ENCODE measurements at regions not wholly inside any gene's neighbourhood (a gene's known extent, or its start where the extent isn't known, plus 50 kb on each side); places are given as distances from the start of the nearest gene placed in this dataset.
"Not testable (repeated sequence)": the region's sequence is repeated elsewhere in the genome, so short reads cannot be mapped to it uniquely, and the experiment has no call there.

GRCh38 chr9:28120184-28120583, 546.9 kb upstream of the C9orf72 start:
- DNase-seq, result no peak
- Mint-ChIP-seq H3K4me3 (no peak overlapping the region), H3K27me3 (no peaks in the 10 kb centered on the region), H3K27ac (no peak overlapping the region), H3K36me3 (ENCODE audit: low read depth) (no peaks in the 10 kb centered on the region), H3K4me1 (ENCODE audit: low read depth) (no peaks in the 10 kb centered on the region), H3K9me3 (peaks cover 2% of the 10 kb centered on the region)

GRCh38 chr9:28120626-28121025, 547.3 kb upstream of the C9orf72 start:
- Mint-ChIP-seq H3K9me3 (peaks cover 2% of the 10 kb centered on the region), H3K4me1 (ENCODE audit: low read depth) (no peaks in the 10 kb centered on the region), H3K27me3 (no peaks in the 10 kb centered on the region), H3K27ac (no peak overlapping the region), H3K4me3 (no peak overlapping the region), H3K36me3 (ENCODE audit: low read depth) (no peaks in the 10 kb centered on the region)
- no peak for DNase-seq

- H3K4me3 Mint-ChIP-seq, result no peak overlapping the region
- H3K27me3 Mint-ChIP-seq, result no peaks in the 10 kb centered on the region
Observed at GRCh38 chr9:28121366-28121765, 548.1 kb upstream of the C9orf72 start.

GRCh38 chr9:28124917-28125316, 551.6 kb upstream of the C9orf72 start:
- peaks cover 2% of the 10 kb centered on the region for H3K9me3 Mint-ChIP-seq
- H3K4me1 Mint-ChIP-seq (ENCODE audit: low read depth), result no peaks in the 10 kb centered on the region
- H3K36me3 Mint-ChIP-seq (ENCODE audit: low read depth), result no peaks in the 10 kb centered on the region
- H3K27ac Mint-ChIP-seq, result no peak overlapping the region
- no peaks in the 10 kb centered on the region for H3K27me3 Mint-ChIP-seq
- no peak for DNase-seq
- no peak overlapping the region for H3K4me3 Mint-ChIP-seq

More at GRCh38 chr9:28121366-28121765, 548.1 kb upstream of the C9orf72 start:
- H3K4me1 Mint-ChIP-seq (ENCODE audit: low read depth), result no peaks in the 10 kb centered on the region
- no peak for DNase-seq
- peaks cover 2% of the 10 kb centered on the region for H3K9me3 Mint-ChIP-seq
- no peak overlapping the region for H3K27ac Mint-ChIP-seq
- no peaks in the 10 kb centered on the region for H3K36me3 Mint-ChIP-seq (ENCODE audit: low read depth)

- Mint-ChIP-seq H3K4me1 (ENCODE audit: low read depth) (no peaks in the 10 kb centered on the region), H3K4me3 (no peak overlapping the region), H3K27ac (no peak overlapping the region), H3K36me3 (ENCODE audit: low read depth) (no peaks in the 10 kb centered on the region), H3K9me3 (peaks cover 2% of the 10 kb centered on the region), H3K27me3 (no peaks in the 10 kb centered on the region)
- DNase-seq, result no peak
Observed at GRCh38 chr9:28127101-28127500, 553.8 kb upstream of the C9orf72 start.

GRCh38 chr9:28134446-28134976, 561.2 kb upstream of the C9orf72 start:
- Mint-ChIP-seq H3K27me3 (no peaks in the 10 kb centered on the region), H3K36me3 (ENCODE audit: low read depth) (no peaks in the 10 kb centered on the region), H3K27ac (no peak overlapping the region), H3K9me3 (no peaks in the 10 kb centered on the region), H3K4me3 (no peak overlapping the region), H3K4me1 (ENCODE audit: low read depth) (no peaks in the 10 kb centered on the region)
- no peak for DNase-seq

- no peaks in the 10 kb centered on the region for H3K27me3 Mint-ChIP-seq
- no peaks in the 10 kb centered on the region for H3K9me3 Mint-ChIP-seq
- no peak overlapping the region for H3K27ac Mint-ChIP-seq
- H3K36me3 Mint-ChIP-seq (ENCODE audit: low read depth), result no peaks in the 10 kb centered on the region
- H3K4me3 Mint-ChIP-seq, result no peak overlapping the region
- H3K4me1 Mint-ChIP-seq (ENCODE audit: low read depth), result no peaks in the 10 kb centered on the region
- DNase-seq, result no peak
Observed at GRCh38 chr9:28135549-28135948, 562.3 kb upstream of the C9orf72 start.

- no peaks in the 10 kb centered on the region for H3K27me3 Mint-ChIP-seq
- no peak overlapping the region for H3K27ac Mint-ChIP-seq
- H3K4me3 Mint-ChIP-seq, result no peak overlapping the region
- H3K36me3 Mint-ChIP-seq (ENCODE audit: low read depth), result no peaks in the 10 kb centered on the region
- no peaks in the 10 kb centered on the region for H3K9me3 Mint-ChIP-seq
- no peak for DNase-seq
- no peaks in the 10 kb centered on the region for H3K4me1 Mint-ChIP-seq (ENCODE audit: low read depth)
Observed at GRCh38 chr9:28136113-28136512, 562.8 kb upstream of the C9orf72 start.

GRCh38 chr9:28147430-28147829, 574.1 kb upstream of the C9orf72 start:
- H3K4me1 Mint-ChIP-seq (ENCODE audit: low read depth); DNase-seq; H3K4me3 Mint-ChIP-seq; H3K9me3 Mint-ChIP-seq; H3K27ac Mint-ChIP-seq; H3K36me3 Mint-ChIP-seq (ENCODE audit: low read depth); H3K27me3 Mint-ChIP-seq: not testable (repeated sequence)

GRCh38 chr9:28147923-28148597, 574.8 kb upstream of the C9orf72 start:
- DNase-seq; H3K36me3 Mint-ChIP-seq (ENCODE audit: low read depth); H3K4me1 Mint-ChIP-seq (ENCODE audit: low read depth); H3K4me3 Mint-ChIP-seq; H3K9me3 Mint-ChIP-seq; H3K27me3 Mint-ChIP-seq; H3K27ac Mint-ChIP-seq: not testable (repeated sequence)

GRCh38 chr9:28149361-28150050, 576.2 kb upstream of the C9orf72 start:
- H3K36me3 Mint-ChIP-seq (ENCODE audit: low read depth); H3K9me3 Mint-ChIP-seq; H3K4me1 Mint-ChIP-seq (ENCODE audit: low read depth); H3K27ac Mint-ChIP-seq; DNase-seq; H3K4me3 Mint-ChIP-seq; H3K27me3 Mint-ChIP-seq: not testable (repeated sequence)

GRCh38 chr9:28155067-28155466, 581.8 kb upstream of the C9orf72 start:
- no peak for DNase-seq
- H3K36me3 Mint-ChIP-seq (ENCODE audit: low read depth), result no peaks in the 10 kb centered on the region
- no peak overlapping the region for H3K27ac Mint-ChIP-seq
- no peak overlapping the region for H3K4me3 Mint-ChIP-seq
- no peaks in the 10 kb centered on the region for H3K27me3 Mint-ChIP-seq
- H3K4me1 Mint-ChIP-seq (ENCODE audit: low read depth), result no peaks in the 10 kb centered on the region
- peaks cover 4% of the 10 kb centered on the region for H3K9me3 Mint-ChIP-seq

GRCh38 chr9:28155671-28156070, 582.4 kb upstream of the C9orf72 start:
- Mint-ChIP-seq H3K9me3 (peaks cover 4% of the 10 kb centered on the region), H3K27me3 (no peaks in the 10 kb centered on the region), H3K27ac (no peak overlapping the region), H3K36me3 (ENCODE audit: low read depth) (no peaks in the 10 kb centered on the region), H3K4me3 (no peak overlapping the region), H3K4me1 (ENCODE audit: low read depth) (no peaks in the 10 kb centered on the region)
- no peak for DNase-seq

- DNase-seq, result no peak
- H3K9me3 Mint-ChIP-seq, result peaks cover 4% of the 10 kb centered on the region
- no peak overlapping the region for H3K27ac Mint-ChIP-seq
- H3K4me3 Mint-ChIP-seq, result no peak overlapping the region
- H3K27me3 Mint-ChIP-seq, result no peaks in the 10 kb centered on the region
- no peaks in the 10 kb centered on the region for H3K36me3 Mint-ChIP-seq (ENCODE audit: low read depth)
- no peaks in the 10 kb centered on the region for H3K4me1 Mint-ChIP-seq (ENCODE audit: low read depth)
Observed at GRCh38 chr9:28158451-28158850, 585.2 kb upstream of the C9orf72 start.

GRCh38 chr9:28163619-28164018, 590.3 kb upstream of the C9orf72 start:
- H3K36me3 Mint-ChIP-seq (ENCODE audit: low read depth), result no peaks in the 10 kb centered on the region
- H3K9me3 Mint-ChIP-seq, result peaks cover 2% of the 10 kb centered on the region
- DNase-seq, result no peak
- H3K4me1 Mint-ChIP-seq (ENCODE audit: low read depth), result no peaks in the 10 kb centered on the region
- no peak overlapping the region for H3K4me3 Mint-ChIP-seq
- no peaks in the 10 kb centered on the region for H3K27me3 Mint-ChIP-seq
- no peak overlapping the region for H3K27ac Mint-ChIP-seq

Data from activated T-cell treated with anti-CD3 and anti-CD28 coated beads, Interleukin-2, amount 50 U/mL, for 24 hours (primary cell).